ENCODE measurements at regions not wholly inside any gene's neighbourhood (a gene's known extent, or its start where the extent isn't known, plus 50 kb on each side); places are given as distances from the start of the nearest gene placed in this dataset.

DNA sequence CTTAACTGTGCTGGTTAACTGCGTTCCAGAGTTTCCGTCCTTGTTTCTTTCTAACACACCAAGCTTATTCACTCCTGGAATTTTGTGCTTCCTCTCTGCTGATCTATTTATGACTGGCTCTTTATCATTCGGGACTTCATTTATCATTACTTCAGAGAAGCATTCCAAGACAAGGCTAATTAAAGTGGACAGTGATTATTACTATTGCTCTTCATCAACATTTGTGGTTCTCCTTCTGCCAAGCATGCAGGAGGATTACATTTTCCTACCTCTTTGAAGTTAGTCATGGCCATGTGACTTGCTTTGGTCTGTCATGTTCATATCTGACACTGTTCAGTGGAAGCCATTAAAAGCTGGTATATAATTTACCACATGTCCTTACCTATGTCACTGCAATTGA, 172.4 kb upstream of the AGR3 start:
- H3K4me2 ChIP-seq (ENCODE audit: extremely low read depth, insufficient read depth, low read length): no peak overlapping the region
- TF ChIP-seq, protein P1, sequence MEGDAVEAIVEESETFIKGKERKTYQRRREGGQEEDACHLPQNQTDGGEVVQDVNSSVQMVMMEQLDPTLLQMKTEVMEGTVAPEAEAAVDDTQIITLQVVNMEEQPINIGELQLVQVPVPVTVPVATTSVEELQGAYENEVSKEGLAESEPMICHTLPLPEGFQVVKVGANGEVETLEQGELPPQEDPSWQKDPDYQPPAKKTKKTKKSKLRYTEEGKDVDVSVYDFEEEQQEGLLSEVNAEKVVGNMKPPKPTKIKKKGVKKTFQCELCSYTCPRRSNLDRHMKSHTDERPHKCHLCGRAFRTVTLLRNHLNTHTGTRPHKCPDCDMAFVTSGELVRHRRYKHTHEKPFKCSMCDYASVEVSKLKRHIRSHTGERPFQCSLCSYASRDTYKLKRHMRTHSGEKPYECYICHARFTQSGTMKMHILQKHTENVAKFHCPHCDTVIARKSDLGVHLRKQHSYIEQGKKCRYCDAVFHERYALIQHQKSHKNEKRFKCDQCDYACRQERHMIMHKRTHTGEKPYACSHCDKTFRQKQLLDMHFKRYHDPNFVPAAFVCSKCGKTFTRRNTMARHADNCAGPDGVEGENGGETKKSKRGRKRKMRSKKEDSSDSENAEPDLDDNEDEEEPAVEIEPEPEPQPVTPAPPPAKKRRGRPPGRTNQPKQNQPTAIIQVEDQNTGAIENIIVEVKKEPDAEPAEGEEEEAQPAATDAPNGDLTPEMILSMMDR (conservative IDR thresholded peaks at IDR 0.05 in 1 of 2, IDR thresholded peaks at IDR 0.05 in 1 of 2; ENCODE audit: low read depth in 1 of 2, low read length in 2 of 2): no peak
- no peak overlapping the region for H3K4me3 ChIP-seq (replicated peaks in 1 of 4; ENCODE audit: control extremely low read depth in 1 of 4, insufficient read depth in 1 of 4, low read depth in 3 of 4, low read length in 4 of 4)
- peaks cover 2% of the 10 kb centered on the region for H3K4me1 ChIP-seq (ENCODE audit: control insufficient read depth, extremely low read depth, insufficient read depth, low read length)
- no peak overlapping the region for H2AFZ ChIP-seq (ENCODE audit: low read length)
- no peak overlapping the region for H3K9ac ChIP-seq (ENCODE audit: insufficient read depth, low read length)
- DNase-seq (ENCODE audit: low read depth in 2 of 2): peak in 1 of 2 donors; percentile 55
- no peaks in the 10 kb centered on the region for H4K20me1 ChIP-seq (ENCODE audit: control insufficient read depth, extremely low read depth, insufficient read depth, low read length)
- H3K36me3 ChIP-seq (ENCODE audit: control insufficient read depth, insufficient read depth, low read length): no peaks in the 10 kb centered on the region
- H3K27ac ChIP-seq (ENCODE audit: insufficient read depth, low read length): no peak overlapping the region
- no peaks in the 10 kb centered on the region for H3K9me3 ChIP-seq (ENCODE audit: control insufficient read depth, insufficient read depth, low read depth, low read length)
- no peaks in the 10 kb centered on the region for H3K27me3 ChIP-seq (ENCODE audit: control insufficient read depth, insufficient read depth, low read length)
- H3K79me2 ChIP-seq (ENCODE audit: control insufficient read depth, insufficient read depth, low read length): no peaks in the 10 kb centered on the region

DNA sequence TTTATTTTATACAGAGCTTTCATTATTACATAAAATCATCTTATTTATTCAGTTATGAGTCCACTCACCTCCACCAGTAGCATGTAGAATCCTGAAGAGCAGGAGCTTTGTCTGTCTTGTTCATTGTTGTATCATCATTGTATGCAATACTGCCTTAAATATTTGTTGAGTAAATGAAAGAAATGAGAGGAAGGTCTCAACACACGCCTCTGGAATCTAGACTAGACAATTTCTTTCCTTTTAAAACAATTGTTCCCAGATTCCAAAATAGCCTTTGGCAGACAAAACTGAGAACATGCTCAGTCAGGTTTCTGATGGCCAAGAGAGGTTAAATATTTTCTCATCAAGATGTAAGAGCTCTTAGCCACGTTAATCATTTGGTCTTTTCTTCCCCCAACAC, 173.1 kb upstream of the AGR3 start:
- DNase-seq (ENCODE audit: low read depth in 2 of 2): no peak
- Histone ChIP-seq H3K9me3 (ENCODE audit: control insufficient read depth, insufficient read depth, low read depth, low read length) (no peaks in the 10 kb centered on the region), H3K27me3 (ENCODE audit: control insufficient read depth, insufficient read depth, low read length) (no peaks in the 10 kb centered on the region), H3K4me1 (ENCODE audit: control insufficient read depth, extremely low read depth, insufficient read depth, low read length) (peaks cover 2% of the 10 kb centered on the region), H4K20me1 (ENCODE audit: control insufficient read depth, extremely low read depth, insufficient read depth, low read length) (no peaks in the 10 kb centered on the region), H3K4me2 (ENCODE audit: extremely low read depth, insufficient read depth, low read length) (no peak overlapping the region), H2AFZ (ENCODE audit: low read length) (no peak overlapping the region), H3K36me3 (ENCODE audit: control insufficient read depth, insufficient read depth, low read length) (no peaks in the 10 kb centered on the region), H3K79me2 (ENCODE audit: control insufficient read depth, insufficient read depth, low read length) (no peaks in the 10 kb centered on the region), H3K4me3 (replicated peaks in 1 of 4; ENCODE audit: control extremely low read depth in 1 of 4, insufficient read depth in 1 of 4, low read depth in 3 of 4, low read length in 4 of 4) (no peak overlapping the region), H3K9ac (ENCODE audit: insufficient read depth, low read length) (no peak overlapping the region), H3K27ac (ENCODE audit: insufficient read depth, low read length) (no peak overlapping the region)
- no peak for TF ChIP-seq EZH2 (IDR thresholded peaks at IDR 0.05; ENCODE audit: low read length, missing control alignments)
- TF ChIP-seq, protein P1 (conservative IDR thresholded peaks at IDR 0.05 in 1 of 2, IDR thresholded peaks at IDR 0.05 in 1 of 2; ENCODE audit: low read depth in 1 of 2, low read length in 2 of 2): no peak

DNA sequence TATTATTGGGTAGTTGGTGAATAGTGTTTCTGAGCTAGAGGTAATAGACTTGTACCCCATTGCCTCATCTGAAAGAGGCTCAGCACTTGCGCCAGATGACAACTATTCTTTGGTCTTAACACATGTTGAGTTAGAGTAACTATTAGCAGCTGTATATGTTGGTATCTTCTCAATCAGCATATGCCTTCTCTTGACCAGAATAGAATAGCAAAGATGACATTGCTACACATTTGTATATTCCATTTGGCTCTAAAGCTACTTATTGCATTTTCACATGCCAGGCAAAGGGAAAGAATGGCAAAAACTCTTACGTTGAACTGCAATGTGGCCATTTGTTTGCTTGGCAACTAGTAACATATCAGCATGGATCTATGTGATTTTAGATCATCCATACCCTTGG, 173.8 kb upstream of the AGR3 start:
- TF ChIP-seq, protein P1 (conservative IDR thresholded peaks at IDR 0.05 in 1 of 2, IDR thresholded peaks at IDR 0.05 in 1 of 2; ENCODE audit: low read depth in 1 of 2, low read length in 2 of 2): no peak
- no peak for TF ChIP-seq EZH2 (IDR thresholded peaks at IDR 0.05; ENCODE audit: low read length, missing control alignments)
- Histone ChIP-seq H3K9ac (ENCODE audit: insufficient read depth, low read length) (no peak overlapping the region), H3K4me3 (replicated peaks in 1 of 4; ENCODE audit: control extremely low read depth in 1 of 4, insufficient read depth in 1 of 4, low read depth in 3 of 4, low read length in 4 of 4) (no peak overlapping the region), H3K79me2 (ENCODE audit: control insufficient read depth, insufficient read depth, low read length) (no peaks in the 10 kb centered on the region), H3K4me1 (ENCODE audit: control insufficient read depth, extremely low read depth, insufficient read depth, low read length) (peaks cover 2% of the 10 kb centered on the region), H2AFZ (ENCODE audit: low read length) (no peak overlapping the region), H3K36me3 (ENCODE audit: control insufficient read depth, insufficient read depth, low read length) (no peaks in the 10 kb centered on the region), H3K9me3 (ENCODE audit: control insufficient read depth, insufficient read depth, low read depth, low read length) (no peaks in the 10 kb centered on the region), H3K27me3 (ENCODE audit: control insufficient read depth, insufficient read depth, low read length) (no peaks in the 10 kb centered on the region), H4K20me1 (ENCODE audit: control insufficient read depth, extremely low read depth, insufficient read depth, low read length) (no peaks in the 10 kb centered on the region), H3K27ac (ENCODE audit: insufficient read depth, low read length) (no peak overlapping the region), H3K4me2 (ENCODE audit: extremely low read depth, insufficient read depth, low read length) (no peak overlapping the region)
- DNase-seq (ENCODE audit: low read depth in 2 of 2): no peak

Measured in fibroblast of lung (primary cell).